Liver (tissue), 8 donors: ENCODE measurements at regions not wholly inside any gene's neighbourhood (a gene's known extent, or its start where the extent isn't known, plus 50 kb on each side); places are given as distances from the start of the nearest gene placed in this dataset.

ENCODE experiments used
- DNase-seq: peaks from one replicate; pipeline ENCODE4 v3.0.0-alpha.2; 2017; ENCODE audit warnings: low spot score
- H3K27ac ChIP-seq, 2 donors: one replicate each; pipeline ENCODE4 v1.7.0; 2013; ENCODE audit warnings: inconsistent platforms in 2 of 2, low read length in 2 of 2, control low read depth in 1 of 2, low read depth in 1 of 2, mild to moderate bottlenecking in 1 of 2
- H3K27me3 ChIP-seq, 4 donors: one replicate each; pipeline versions ENCODE4 v1.6.1 to v1.7.0; 2013; ENCODE audit warnings: low read length in 3 of 4, inconsistent platforms in 1 of 4, mild to moderate bottlenecking in 1 of 4, moderate library complexity in 1 of 4; ENCODE audit not compliant: control insufficient read depth in 4 of 4, insufficient read depth in 4 of 4
- H3K36me3 ChIP-seq, 4 donors: one replicate each; pipeline versions ENCODE4 v1.6.1 to v1.7.0; 2013; ENCODE audit warnings: low read length in 3 of 4, mild to moderate bottlenecking in 3 of 4, low read depth in 1 of 4, moderate library complexity in 1 of 4; ENCODE audit not compliant: control insufficient read depth in 4 of 4, insufficient read depth in 3 of 4
- H3K4me1 ChIP-seq, 4 donors: one replicate each; pipeline versions ENCODE4 v1.6.1 to v1.7.0; 2013; ENCODE audit warnings: low read length in 3 of 4, mild to moderate bottlenecking in 3 of 4, moderate library complexity in 1 of 4; ENCODE audit not compliant: control insufficient read depth in 4 of 4, insufficient read depth in 4 of 4
- H3K4me3 ChIP-seq, 3 donors: one replicate each; pipeline versions ENCODE4 v1.6.1 to v1.7.0; 2013; ENCODE audit warnings: low read length in 3 of 3, control low read depth in 1 of 3, low read depth in 1 of 3, mild to moderate bottlenecking in 1 of 3
- H3K9ac ChIP-seq, 2 donors: one replicate each; pipeline ENCODE4 v1.7.0; 2013; ENCODE audit warnings: low read length in 2 of 2, mild to moderate bottlenecking in 2 of 2, moderate library complexity in 2 of 2, control low read depth in 1 of 2, low read depth in 1 of 2
- H3K9me3 ChIP-seq, 4 donors: one replicate each; pipeline versions ENCODE4 v1.6.1 to v1.7.0; 2013; ENCODE audit warnings: low read length in 3 of 4; ENCODE audit not compliant: control insufficient read depth in 4 of 4
- ATF3 ChIP-seq: IDR thresholded peaks from 2 replicates; pipeline ENCODE4 v1.6.1; 2016; ENCODE audit warnings: antibody characterized with exemption
- CTCF ChIP-seq: fragments of 150-350 bp; IDR thresholded peaks from 2 replicates; pipeline ENCODE4 v1.5.1; 2017; ENCODE audit warnings: improper control_type of control experiment, low read depth, low read length; ENCODE audit not compliant: missing input control
- EGR1 ChIP-seq, 2 donors: IDR thresholded peaks; 2 replicates each; pipeline ENCODE4 v1.6.1; 2016 to 2018; ENCODE audit warnings: antibody characterized with exemption in 2 of 2, low read depth in 2 of 2
- FOXA1 ChIP-seq: IDR thresholded peaks from 2 replicates; pipeline ENCODE4 v1.6.1; 2016; ENCODE audit warnings: antibody characterized with exemption
- FOXA2 ChIP-seq: IDR thresholded peaks from 2 replicates; pipeline ENCODE4 v1.6.1; 2016; ENCODE audit warnings: antibody characterized with exemption
- GABPA ChIP-seq, 2 donors: IDR thresholded peaks in 1 of 2; conservative IDR thresholded peaks in 1 of 2; 2 replicates each; pipeline ENCODE4 v1.6.1; 2016; ENCODE audit warnings: antibody characterized with exemption in 2 of 2, mild to moderate bottlenecking in 1 of 2, moderate library complexity in 1 of 2
- HNF4A ChIP-seq, 2 donors: conservative IDR thresholded peaks; 2 replicates each; pipeline ENCODE4 v1.6.1; 2016; ENCODE audit warnings: antibody characterized with exemption in 2 of 2, mild to moderate bottlenecking in 2 of 2
- HNF4G ChIP-seq: IDR thresholded peaks from 2 replicates; pipeline ENCODE4 v1.6.1; 2016; ENCODE audit warnings: antibody characterized with exemption
- JUND ChIP-seq, 2 donors: IDR thresholded peaks; 2 replicates each; pipeline ENCODE4 v1.6.1; 2016; ENCODE audit warnings: antibody characterized with exemption in 2 of 2
- MAX ChIP-seq: IDR thresholded peaks from 2 replicates; pipeline ENCODE4 v1.6.1; 2016; ENCODE audit warnings: antibody characterized with exemption
- NR2F2 ChIP-seq: IDR thresholded peaks from 2 replicates; pipeline ENCODE4 v1.6.1; 2016; ENCODE audit warnings: antibody characterized with exemption
- RAD21 ChIP-seq, 2 donors: IDR thresholded peaks; 2 replicates each; pipeline ENCODE4 v1.6.1; 2016; ENCODE audit warnings: antibody characterized with exemption in 2 of 2, mild to moderate bottlenecking in 2 of 2
- REST ChIP-seq: IDR thresholded peaks from 2 replicates; pipeline ENCODE4 v1.6.1; 2016; ENCODE audit warnings: antibody characterized with exemption, mild to moderate bottlenecking
- RXRA ChIP-seq, 2 donors: IDR thresholded peaks; 2 replicates each; pipeline ENCODE4 v1.6.1; 2017 to 2018; ENCODE audit warnings: antibody characterized with exemption in 2 of 2, mild to moderate bottlenecking in 1 of 2
- SP1 ChIP-seq: IDR thresholded peaks from 2 replicates; pipeline ENCODE4 v1.6.1; 2018; ENCODE audit warnings: antibody characterized with exemption, mild to moderate bottlenecking
- TAF1 ChIP-seq: conservative IDR thresholded peaks from 2 replicates; pipeline ENCODE4 v1.6.1; 2016; ENCODE audit warnings: antibody characterized with exemption, mild to moderate bottlenecking
- YY1 ChIP-seq: IDR thresholded peaks from 2 replicates; pipeline ENCODE4 v1.6.1; 2016; ENCODE audit warnings: antibody characterized with exemption, mild to moderate bottlenecking
- ZBTB33 ChIP-seq: IDR thresholded peaks from 2 replicates; pipeline ENCODE4 v1.6.1; 2016; ENCODE audit warnings: antibody characterized with exemption
- WGBS: extraction: QIAGEN DNeasy Blood & Tissue Kit; methylation state at CpG from one replicate; pipeline ENCODE4 v1.1.7; 2013; 5-methylcytosine and 5-hydroxymethylcytosine counted together
- donor health status: healthy.
- donor health status: healthy.
- donor health status: healthy.
- donor health status: healthy.
- donor health status: healthy.

GRCh38 chr6:55643861-55644260 lies 64.9 kb upstream of the HMGCLL1 start:
- Histone ChIP-seq H3K9me3 (no peaks in the 10 kb centered on the region), H3K27ac (no peak overlapping the region), H3K27me3 (no peaks in the 10 kb centered on the region), H3K36me3 (no peaks in the 10 kb centered on the region), H3K9ac (no peak overlapping the region), H3K4me3 (no peak overlapping the region), H3K4me1 (no peaks in the 10 kb centered on the region)
- TF ChIP-seq RXRA (IDR thresholded peaks at IDR 0.05) (no peak), NR2F2 (no peak), FOXA2 (no peak), RAD21 (IDR thresholded peaks at IDR 0.05) (no peak), EGR1 (IDR thresholded peaks at IDR 0.05; ENCODE audit: low read depth in 2 of 2) (no peak), FOXA1 (no peak), ATF3 (no peak), HNF4G (no peak), GABPA (IDR thresholded peaks at IDR 0.05 in 1 of 2, conservative IDR thresholded peaks at IDR 0.05 in 1 of 2) (no peak), SP1 (no peak), YY1 (no peak), JUND (IDR thresholded peaks at IDR 0.05) (no peak), ZBTB33 (no peak), MAX (no peak), HNF4A (conservative IDR thresholded peaks at IDR 0.05) (no peak)
- no peak for DNase-seq

- no peak overlapping the region for H3K4me3 ChIP-seq
- no peaks in the 10 kb centered on the region for H3K27me3 ChIP-seq
- TF ChIP-seq HNF4A (conservative IDR thresholded peaks at IDR 0.05) = no peak
- no peak for TF ChIP-seq GABPA (IDR thresholded peaks at IDR 0.05 in 1 of 2, conservative IDR thresholded peaks at IDR 0.05 in 1 of 2)
- TF ChIP-seq ZBTB33 = no peak
- no peak for TF ChIP-seq EGR1 (IDR thresholded peaks at IDR 0.05; ENCODE audit: low read depth in 2 of 2)
- no peak for TF ChIP-seq CTCF
- TF ChIP-seq SP1 = no peak
- no peak for TF ChIP-seq REST
- no peak for TF ChIP-seq JUND (IDR thresholded peaks at IDR 0.05)
- no peak for TF ChIP-seq NR2F2
- no peak for TF ChIP-seq TAF1
- no peak for TF ChIP-seq HNF4G
- no peak for TF ChIP-seq RAD21 (IDR thresholded peaks at IDR 0.05)
- 89% methylated on average over 2 of the region's 2 CpGs for WGBS
- no peaks in the 10 kb centered on the region for H3K36me3 ChIP-seq
- no peak for DNase-seq
- H3K9me3 ChIP-seq = no peaks in the 10 kb centered on the region
- H3K4me1 ChIP-seq = no peaks in the 10 kb centered on the region
- no peak overlapping the region for H3K9ac ChIP-seq
- H3K27ac ChIP-seq = no peak overlapping the region
These were observed 63.4 kb upstream of the HMGCLL1 start for GRCh38 chr6:55642366-55642765.
